Right atrium auricular region (tissue), 2 donors: ENCODE measurements at regions not wholly inside any gene's neighbourhood (a gene's known extent, or its start where the extent isn't known, plus 50 kb on each side); places are given as distances from the start of the nearest gene placed in this dataset.

Experiments used
- DNase-seq: peaks from one replicate; pipeline ENCODE4 v3.0.0-alpha.2; 2019; ENCODE audit warnings: low spot score
- H3K27ac ChIP-seq, 2 donors: fragments of 200-600 bp; sonication (generic); 1 replicate in 1 of 2; 2 replicates in 1 of 2; pipeline ENCODE4 v1.5.1; 2016 to 2019
- H3K27me3 ChIP-seq, 2 donors: fragments of 200-600 bp; sonication (generic); one replicate each; pipeline versions ENCODE4 v1.5.1 to v1.6.0; 2017 to 2019
- H3K36me3 ChIP-seq: fragments of 200-600 bp; sonication (generic); one replicate; pipeline ENCODE4 v1.5.1; 2016
- H3K4me1 ChIP-seq, 2 donors: fragments of 200-600 bp; sonication (generic); one replicate each; pipeline versions ENCODE4 v1.5.1 to v1.6.0; 2017 to 2019
- H3K4me3 ChIP-seq, 2 donors: fragments of 200-600 bp; sonication (generic); 1 replicate in 1 of 2; 2 replicates in 1 of 2; pipeline ENCODE4 v1.5.1; 2017 to 2019; ENCODE audit warnings: mild to moderate bottlenecking in 1 of 2, moderate library complexity in 1 of 2
- H3K9me3 ChIP-seq, 2 donors: fragments of 200-600 bp; sonication (generic); one replicate each; pipeline ENCODE4 v1.5.1; 2019
- TF ChIP-seq, protein P1 (sequence below), 2 donors: fragments of 200-600 bp; sonication (generic); IDR thresholded peaks; one replicate each; pipeline ENCODE4 v1.5.1; 2019; ENCODE audit warnings: antibody characterized with exemption in 2 of 2

DNA sequence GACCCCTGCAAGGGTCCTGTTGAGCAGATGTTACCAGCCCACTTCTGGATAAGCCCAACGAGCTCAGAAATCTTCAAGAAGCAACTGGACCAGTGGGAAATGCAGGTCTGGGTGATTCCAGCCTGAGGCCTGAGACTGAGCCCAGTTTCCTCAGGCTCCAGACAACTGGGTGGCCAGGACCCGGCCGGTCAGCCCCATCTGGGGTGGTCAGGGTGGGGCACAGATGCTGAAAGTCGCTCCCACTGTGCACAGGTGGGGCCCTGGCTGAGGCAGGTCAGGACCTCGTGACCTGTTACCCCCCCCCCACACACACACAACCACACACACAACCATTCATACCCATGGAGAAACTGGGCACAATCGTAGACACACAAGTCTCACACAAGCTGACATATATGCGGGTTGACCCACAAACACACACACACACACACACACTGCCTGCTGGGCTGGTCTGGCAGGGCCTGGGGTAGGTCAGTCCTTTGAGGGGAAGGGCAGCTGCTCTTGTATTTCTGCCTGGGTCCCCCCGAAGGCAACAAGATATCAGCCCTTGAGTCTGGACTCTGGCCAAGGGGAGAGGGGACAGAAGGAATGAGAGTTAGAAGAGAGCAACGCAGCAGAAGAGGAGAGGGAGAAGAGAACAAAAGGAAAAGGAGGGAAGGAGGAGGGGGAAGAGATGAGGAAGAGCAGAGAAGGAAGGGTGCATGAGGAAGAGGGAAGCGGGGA, 99.0 kb upstream of the CDH5 start:
- H3K36me3 ChIP-seq = no peaks in the 10 kb centered on the region
- peak overlapping the region in 1 of 2 donors; percentile 39 for H3K27ac ChIP-seq
- H3K4me1 ChIP-seq = peaks cover 0 to 22% of the 10 kb centered on the region in 2 donors
- H3K4me3 ChIP-seq = no peak overlapping the region
- TF ChIP-seq, protein P1, sequence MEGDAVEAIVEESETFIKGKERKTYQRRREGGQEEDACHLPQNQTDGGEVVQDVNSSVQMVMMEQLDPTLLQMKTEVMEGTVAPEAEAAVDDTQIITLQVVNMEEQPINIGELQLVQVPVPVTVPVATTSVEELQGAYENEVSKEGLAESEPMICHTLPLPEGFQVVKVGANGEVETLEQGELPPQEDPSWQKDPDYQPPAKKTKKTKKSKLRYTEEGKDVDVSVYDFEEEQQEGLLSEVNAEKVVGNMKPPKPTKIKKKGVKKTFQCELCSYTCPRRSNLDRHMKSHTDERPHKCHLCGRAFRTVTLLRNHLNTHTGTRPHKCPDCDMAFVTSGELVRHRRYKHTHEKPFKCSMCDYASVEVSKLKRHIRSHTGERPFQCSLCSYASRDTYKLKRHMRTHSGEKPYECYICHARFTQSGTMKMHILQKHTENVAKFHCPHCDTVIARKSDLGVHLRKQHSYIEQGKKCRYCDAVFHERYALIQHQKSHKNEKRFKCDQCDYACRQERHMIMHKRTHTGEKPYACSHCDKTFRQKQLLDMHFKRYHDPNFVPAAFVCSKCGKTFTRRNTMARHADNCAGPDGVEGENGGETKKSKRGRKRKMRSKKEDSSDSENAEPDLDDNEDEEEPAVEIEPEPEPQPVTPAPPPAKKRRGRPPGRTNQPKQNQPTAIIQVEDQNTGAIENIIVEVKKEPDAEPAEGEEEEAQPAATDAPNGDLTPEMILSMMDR (IDR thresholded peaks at IDR 0.05) = no peak
- H3K9me3 ChIP-seq = no peaks in the 10 kb centered on the region
- DNase-seq = peak; percentile 50
- H3K27me3 ChIP-seq = no peaks in the 10 kb centered on the region

DNA sequence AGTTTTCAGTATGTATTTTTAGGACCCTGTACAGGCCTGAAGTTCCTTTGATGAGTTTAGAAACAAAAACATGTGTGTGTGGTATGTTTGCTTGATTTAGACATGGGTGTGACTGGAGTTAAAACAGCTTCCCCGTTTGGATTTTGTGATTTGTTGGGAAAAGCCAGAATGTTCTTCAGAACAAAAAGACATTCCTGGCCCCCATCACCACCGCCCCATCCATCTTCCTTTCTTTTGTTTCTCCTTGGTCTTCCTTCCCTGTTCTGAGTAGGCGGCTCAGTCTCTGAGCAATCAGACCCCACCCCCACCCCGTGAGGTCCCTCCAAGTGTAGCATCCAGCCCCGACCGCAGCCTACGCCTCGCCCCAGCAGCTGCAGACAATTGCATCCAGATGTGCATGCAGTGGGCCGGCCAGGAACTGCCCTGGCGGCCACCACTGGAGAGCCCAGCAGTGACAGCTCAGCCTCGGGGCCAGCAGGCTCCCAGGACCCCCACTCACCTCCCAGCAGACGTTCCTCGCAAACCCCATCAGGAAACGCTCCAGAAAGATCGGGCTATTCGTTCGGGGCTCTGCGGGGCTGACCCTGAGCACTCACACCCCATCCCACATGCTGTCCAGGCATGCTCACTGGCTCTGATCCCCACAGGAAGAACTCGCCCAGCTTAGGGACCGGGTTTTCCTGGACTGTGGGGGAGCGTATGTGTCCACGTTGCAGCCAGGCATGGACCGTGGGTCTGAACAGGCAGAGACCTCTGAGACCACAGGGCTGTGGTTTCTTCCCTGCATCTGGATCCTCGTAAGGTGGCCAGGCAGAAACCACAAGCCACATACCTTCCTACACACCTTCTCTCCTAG, 99.8 kb upstream of the CDH5 start:
- DNase-seq = peak; percentile 72
- no peak overlapping the region for H3K4me3 ChIP-seq
- peaks cover 0 to 28% of the 10 kb centered on the region in 2 donors for H3K4me1 ChIP-seq
- H3K9me3 ChIP-seq = no peaks in the 10 kb centered on the region
- H3K27me3 ChIP-seq = no peaks in the 10 kb centered on the region
- no peaks in the 10 kb centered on the region for H3K36me3 ChIP-seq
- TF ChIP-seq, protein P1 (IDR thresholded peaks at IDR 0.05) = no peak
- H3K27ac ChIP-seq = peak overlapping the region in 1 of 2 donors; percentile 39

DNA sequence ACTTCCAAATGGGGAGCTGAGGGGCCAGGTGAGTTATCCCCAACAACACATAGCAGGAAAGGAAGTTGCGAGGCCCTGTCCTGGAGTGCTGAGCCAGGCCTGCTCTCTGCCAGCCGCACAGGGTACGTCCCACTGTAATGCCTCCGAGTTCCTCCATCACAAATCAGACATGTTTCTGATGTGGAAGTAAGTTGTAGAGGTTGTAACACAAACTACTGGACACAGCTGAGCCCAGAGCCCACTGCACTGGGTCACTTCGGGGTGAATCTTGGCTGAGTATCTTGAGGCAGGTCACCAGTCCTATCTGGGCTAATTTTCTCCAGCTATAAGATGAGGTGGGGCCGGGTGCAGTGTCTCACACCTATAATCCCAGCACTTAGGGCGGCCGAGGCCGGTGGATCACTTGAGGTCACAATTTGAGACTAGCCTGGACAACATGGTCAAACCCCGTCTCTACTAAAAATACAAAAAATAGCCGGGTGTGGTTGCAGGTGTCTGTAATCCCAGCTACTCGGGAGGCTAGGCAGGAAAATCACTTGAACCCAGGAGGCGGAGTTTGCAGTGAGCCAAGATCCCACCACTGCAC, 100.8 kb upstream of the CDH5 start:
- peak overlapping the region in 1 of 2 donors; percentile 32 for H3K27ac ChIP-seq

DNA sequence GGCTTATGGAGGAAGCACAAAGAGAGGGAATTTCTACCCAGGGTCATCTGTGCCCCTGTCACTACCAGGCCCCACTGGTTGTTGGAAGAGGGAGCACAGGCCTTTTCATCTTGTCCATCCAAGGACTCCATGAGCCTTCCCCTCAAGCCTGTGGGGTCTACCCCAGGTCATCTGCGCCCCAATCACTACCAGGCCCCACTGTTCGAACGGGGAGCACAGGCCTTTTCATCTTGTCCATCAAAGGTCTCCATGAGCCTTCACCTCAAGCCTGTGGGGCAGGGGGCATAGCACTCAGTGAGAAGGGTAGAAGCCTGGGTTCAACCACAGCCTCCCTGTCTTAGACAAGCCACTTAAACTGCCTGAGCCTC, 101.5 kb upstream of the CDH5 start:
- H3K27me3 ChIP-seq = no peaks in the 10 kb centered on the region
- peak; percentile 50 for DNase-seq
- no peak overlapping the region for H3K4me3 ChIP-seq
- TF ChIP-seq, protein P1 (IDR thresholded peaks at IDR 0.05) = no peak
- H3K4me1 ChIP-seq = peaks cover 0 to 21% of the 10 kb centered on the region in 2 donors
- no peaks in the 10 kb centered on the region for H3K9me3 ChIP-seq
- no peaks in the 10 kb centered on the region for H3K36me3 ChIP-seq
- no peak overlapping the region for H3K27ac ChIP-seq

More for the DNA sequence above, 100.8 kb upstream of the CDH5 start:
- H3K27me3 ChIP-seq = no peaks in the 10 kb centered on the region
- no peaks in the 10 kb centered on the region for H3K36me3 ChIP-seq
- peak; percentile 55 for DNase-seq
- no peak overlapping the region for H3K4me3 ChIP-seq
- H3K4me1 ChIP-seq = peaks cover 0 to 27% of the 10 kb centered on the region in 2 donors
- TF ChIP-seq, protein P1 (IDR thresholded peaks at IDR 0.05) = no peak
- no peaks in the 10 kb centered on the region for H3K9me3 ChIP-seq

DNA sequence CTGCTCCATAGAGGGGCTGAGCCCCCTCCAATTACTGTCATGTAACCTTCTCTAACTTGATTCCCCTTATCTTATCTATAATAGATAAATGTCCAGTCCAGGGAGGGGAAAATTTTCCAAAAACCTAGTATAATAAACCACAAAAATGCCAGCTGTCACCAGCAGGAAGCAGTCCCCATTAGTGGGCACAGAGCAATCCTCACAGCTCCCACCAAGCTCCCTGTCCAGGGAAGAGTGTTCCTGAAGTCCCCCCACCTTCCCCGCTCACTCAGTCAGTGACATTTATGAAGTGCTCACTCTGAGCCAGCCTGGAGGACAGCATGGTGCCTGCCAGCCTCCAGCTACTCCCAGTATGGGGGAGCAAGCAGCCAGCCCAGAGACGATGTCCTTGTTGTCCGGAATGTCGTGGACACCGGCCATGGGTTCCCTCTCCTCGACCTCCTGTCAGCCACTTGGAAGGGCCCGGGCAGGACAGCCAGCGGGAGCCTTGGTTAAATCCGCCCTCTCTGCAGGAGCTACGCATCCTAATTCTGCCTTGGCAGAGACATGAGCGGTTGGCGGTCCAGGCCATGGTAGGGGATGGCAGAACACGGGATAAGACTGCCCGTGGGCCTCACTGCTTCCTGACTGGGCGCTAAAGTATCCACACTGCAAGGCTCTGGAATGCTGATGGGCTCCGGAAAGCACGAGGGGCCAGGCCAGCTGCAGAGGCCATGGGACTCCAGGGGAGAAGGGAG, 102.0 kb upstream of the CDH5 start:
- Histone ChIP-seq H3K9me3 (no peaks in the 10 kb centered on the region), H3K36me3 (no peaks in the 10 kb centered on the region), H3K4me3 (no peak overlapping the region), H3K27ac (no peak overlapping the region), H3K4me1 (peaks cover 0 to 20% of the 10 kb centered on the region in 2 donors), H3K27me3 (no peaks in the 10 kb centered on the region)
- TF ChIP-seq, protein P1 (IDR thresholded peaks at IDR 0.05) = no peak
- peak; percentile 52 for DNase-seq
